HG03097 (cell line): ENCODE measurements at regions not wholly inside any gene's neighbourhood (a gene's known extent, or its start where the extent isn't known, plus 50 kb on each side); places are given as distances from the start of the nearest gene placed in this dataset.
"Not testable (repeated sequence)": the region's sequence is repeated elsewhere in the genome, so short reads cannot be mapped to it uniquely, and the experiment has no call there.

Experiments used
- ATAC-seq: cut with Tn5 transposase; IDR thresholded peaks from one replicate; pipeline ENCODE4 v1.9.1; 2021; ENCODE audit not compliant: unreplicated experiment, low FRiP score

DNA sequence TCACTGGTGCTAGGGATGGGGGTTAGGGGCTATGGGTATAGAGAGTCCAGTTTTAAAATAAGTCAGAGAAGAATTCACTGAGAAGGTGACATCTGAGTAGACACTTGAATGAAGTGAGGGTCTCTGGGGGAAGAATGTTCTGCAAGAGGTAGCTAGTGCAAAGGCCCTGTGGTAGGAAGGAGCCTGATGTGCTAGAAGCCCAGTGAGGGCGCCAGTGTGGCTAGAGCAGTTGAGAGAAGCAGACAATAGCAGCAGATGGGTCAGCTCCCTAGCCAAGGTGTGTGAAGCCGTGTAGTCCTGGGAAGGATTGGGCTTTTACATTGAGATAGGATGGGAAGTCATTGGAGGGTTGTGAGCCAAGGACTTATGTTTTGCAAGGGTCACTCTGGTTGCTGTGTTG lies 105.8 kb upstream of the PELI1 start:
- no peak for ATAC-seq

DNA sequence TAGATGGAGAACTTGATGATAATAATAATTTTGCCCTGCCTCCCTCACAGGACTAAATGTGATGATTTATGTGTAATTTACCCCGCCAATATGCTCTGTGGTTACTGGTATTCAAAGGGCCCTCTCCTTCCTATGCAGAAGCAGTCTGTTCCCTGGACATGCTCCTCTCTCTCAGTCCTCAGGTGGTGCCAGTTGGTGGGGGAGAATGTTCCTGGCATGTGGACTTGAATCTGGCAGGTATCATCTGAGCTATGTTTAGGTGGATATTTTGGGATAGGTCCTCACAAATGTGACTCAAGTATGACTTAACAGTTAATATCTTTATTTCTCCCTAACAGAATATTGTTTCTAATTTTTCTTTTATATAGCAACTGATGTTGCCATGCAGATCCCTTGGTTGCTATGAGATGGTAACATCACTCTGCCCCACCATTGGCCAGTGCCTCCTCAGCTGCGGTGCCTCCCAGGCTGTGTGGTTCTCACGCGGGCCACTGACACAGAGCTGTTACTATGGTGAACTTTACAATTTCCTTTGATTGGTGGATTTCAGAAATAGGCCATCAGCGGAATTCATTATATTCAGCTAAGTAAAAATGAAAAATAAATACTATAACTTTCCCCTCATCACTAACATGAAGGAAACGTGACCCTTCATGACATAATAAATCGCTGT lies 106.7 kb upstream of the PELI1 start:
- no peak for ATAC-seq

DNA sequence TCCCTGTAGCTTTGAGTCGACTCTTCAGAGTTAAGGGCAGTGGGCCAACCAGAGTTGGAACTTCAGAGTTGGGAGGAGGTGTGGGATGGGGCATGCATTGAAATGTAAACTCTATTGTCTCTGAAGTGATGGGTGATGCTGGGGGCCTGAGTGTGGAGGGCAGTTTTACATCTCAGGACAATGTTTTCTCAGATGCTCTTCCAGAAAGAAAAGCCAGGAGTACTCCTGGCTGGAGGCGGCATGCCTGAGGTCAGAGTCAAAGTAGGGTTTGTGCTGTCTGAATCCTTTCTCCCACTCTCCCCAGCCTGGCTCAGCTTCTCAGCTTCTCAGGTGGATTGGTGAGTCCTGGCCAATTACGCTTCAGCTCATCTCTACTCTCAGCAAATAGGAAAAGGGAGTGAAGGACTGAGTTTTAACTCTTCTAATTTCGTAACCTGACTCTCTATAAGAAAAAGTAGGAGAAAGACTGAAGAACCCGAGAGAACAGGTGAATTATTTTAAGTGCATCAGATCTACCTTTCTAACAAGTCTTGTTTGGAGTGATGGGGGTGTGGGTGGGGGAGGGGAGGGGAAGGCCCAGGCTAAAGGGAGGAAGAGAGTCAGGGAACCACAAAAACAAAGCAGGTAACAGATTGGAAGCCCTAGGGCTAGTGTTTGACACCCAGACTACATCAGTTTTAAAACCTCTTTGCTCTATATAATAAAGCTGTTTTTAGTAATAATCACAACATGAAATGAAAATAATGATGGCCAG lies 107.5 kb upstream of the PELI1 start:
- ATAC-seq = no peak

GRCh38 chr2:64252251-64252978 lies 108.2 kb upstream of the PELI1 start:
- not testable (repeated sequence) for ATAC-seq

DNA sequence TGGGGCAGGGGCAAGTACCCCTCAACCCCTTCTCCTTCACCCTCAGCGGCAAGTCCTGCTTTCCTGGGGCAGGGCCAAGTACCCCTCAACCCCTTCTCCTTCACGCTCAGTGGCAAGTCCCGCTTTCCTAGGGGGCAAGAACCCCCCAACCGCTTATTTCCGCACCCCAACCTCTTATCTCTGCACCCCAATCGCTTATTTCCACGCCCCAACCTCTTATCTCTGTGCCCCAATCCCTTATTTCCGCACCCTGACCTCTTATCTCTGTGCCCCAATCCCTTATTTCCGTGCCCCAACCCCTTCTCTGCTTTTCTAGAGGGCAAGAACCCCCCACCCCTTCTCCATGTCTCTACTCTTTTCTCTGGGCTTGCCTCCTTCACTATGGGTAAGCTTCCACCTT lies 109.2 kb upstream of the PELI1 start:
- not testable (repeated sequence) for ATAC-seq

- ATAC-seq = no peak
Measured at GRCh38 chr2:64258566-64258965, 114.3 kb upstream of the PELI1 start.

GRCh38 chr2:64259312-64259711 lies 115.1 kb upstream of the PELI1 start:
- no peak for ATAC-seq

DNA sequence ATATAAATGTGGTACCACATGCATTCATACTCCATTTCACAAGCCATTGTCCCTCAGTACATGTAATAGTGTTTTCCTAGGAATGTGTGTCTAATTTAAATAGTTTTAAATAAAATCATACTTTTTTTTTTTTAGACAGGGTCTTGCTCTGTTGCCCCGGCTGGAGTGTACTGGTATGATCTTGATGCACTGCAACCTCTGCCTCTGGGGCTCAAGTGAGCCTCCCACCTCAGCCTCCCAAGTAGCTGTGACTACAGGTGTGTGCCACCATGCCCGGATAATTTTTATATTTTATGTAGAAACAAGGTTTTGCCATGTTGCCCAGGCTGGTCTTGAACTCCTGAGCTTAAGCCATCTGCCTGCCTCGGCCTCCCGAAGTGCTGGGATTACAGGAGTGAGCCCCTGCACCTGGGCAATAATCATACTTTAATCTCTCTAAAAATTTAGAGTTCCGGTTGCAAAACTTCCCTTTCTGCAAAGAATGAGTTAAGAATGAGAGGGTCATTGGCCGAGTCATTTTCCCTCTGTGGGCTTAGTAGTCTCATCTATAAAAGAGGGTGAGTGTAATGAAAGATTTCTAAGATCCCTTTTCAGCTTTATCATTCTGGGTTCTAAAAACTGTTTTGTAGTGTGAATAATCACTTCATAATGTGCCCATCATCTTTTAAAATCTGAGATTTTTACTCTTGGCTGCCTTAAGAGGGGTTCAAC lies 116.0 kb upstream of the PELI1 start:
- no peak for ATAC-seq

DNA sequence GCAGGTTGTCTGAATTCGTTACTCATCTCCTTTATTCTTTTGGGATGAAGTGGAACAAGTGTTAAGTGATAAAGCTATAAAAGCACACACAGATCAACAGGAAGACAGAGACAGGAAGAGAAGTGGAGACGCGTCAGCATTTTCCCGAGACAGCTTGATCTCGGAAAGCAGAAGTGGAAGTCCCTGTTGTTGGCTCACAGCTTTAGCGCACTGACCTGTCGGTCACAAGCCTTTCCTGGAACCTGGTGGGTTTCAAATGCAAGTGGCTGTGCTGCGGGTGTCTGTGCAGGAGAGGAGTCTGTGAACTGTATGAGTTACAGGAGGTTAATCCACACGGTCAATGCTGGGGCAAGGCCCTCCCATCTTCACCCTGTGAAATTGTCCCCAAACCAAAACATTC lies 116.6 kb upstream of the PELI1 start:
- peak; percentile 91 for ATAC-seq

- no peak for ATAC-seq
Measured at GRCh38 chr2:64262071-64262470, 117.9 kb upstream of the PELI1 start.

- no peak for ATAC-seq
Measured at GRCh38 chr2:64262816-64263215, 118.6 kb upstream of the PELI1 start.

DNA sequence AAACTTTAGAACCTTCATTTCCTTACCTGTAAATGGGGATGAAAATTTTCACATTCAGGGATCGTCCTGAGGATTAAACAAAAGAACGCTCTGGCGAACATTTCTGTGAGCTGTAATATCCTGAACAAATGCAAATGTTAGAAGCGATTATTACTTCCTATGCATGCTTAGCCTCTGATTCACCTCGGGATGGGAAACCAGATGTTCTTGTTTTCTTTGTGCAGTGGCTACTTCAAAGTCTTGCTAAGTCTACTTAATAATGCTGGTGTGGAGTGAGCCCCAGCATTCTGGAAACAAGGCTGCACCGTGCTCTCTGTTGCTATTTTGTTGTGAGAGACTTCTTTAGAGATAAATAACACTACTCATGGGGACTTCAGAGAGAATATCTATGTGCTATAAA lies 119.1 kb upstream of the PELI1 start:
- no peak for ATAC-seq

- no peak for ATAC-seq
Measured at GRCh38 chr2:64267699-64268098, 123.5 kb upstream of the PELI1 start.

DNA sequence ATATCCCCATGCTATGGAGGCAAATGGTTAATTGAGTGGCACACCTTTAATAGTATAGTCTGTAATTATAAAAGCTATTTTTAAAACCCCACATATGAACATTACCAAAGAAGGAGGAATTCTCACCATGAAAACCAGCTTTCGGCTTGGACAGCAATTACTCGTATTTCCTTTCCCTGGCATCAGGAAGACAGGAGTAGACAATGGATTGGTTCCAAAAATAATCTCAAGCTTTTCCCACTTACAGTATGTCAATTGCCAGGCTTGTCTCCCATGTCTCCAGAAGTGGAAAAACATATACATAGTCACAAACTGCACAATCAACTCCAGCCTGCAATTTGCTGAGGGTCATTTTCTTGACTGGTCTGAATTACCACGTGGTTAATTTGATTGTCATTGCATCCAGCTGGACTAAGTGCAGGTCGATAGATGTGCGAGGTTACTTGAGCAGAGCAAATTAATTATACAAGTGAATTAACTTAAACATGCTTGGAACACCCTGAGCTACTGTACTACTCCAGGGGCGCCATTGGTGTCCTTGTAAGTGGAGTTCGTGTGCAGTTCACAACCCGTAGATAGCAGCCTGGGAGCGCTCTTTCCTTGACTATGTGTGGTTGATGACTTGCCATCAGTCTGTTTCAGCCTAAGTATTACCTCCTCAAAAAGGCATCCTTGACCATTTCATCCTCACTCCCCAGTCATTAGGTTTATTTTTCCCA lies 124.3 kb upstream of the PELI1 start:
- no peak for ATAC-seq

DNA sequence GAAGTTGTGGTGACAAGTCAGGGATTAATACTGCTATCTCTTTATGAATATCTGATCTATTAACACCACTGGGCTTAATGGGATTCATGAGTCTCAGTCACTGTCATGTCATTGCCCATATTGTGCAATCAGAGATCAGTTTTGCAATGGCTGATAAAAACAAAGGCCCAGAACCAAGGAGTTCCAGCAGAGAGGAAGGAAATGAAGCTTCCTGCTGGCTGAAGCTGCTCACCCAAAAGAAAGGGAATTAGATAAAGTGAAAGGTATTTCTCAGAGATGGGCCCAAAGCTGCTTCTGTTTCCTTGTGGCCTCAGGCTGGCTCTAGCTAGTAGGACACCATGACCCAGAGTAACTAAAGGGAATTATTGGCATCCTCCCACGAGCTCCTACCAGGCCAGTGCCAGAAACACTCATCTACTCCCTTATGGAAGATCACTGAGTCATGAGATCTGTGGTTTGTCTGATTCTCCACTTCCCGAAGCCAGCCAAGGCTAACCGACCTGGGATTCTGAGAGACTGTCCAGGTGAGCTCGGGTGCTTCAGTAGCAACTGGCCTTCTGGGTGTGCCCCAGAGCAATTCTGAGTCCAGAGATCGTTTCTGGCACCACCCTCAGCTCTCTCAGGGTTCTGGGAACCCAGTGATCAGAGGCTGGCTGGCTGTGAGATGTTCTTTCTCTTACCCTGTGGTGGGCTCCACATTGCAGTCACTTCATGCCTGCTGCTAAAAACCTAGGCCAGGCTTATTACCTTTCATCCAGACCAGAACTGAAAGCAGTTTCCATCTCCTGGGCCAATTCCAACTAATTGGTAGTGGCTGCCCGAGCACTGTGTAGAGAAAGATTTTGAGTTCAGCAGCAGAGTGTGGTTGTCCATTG lies 129.5 kb upstream of the PELI1 start:
- ATAC-seq = no peak

DNA sequence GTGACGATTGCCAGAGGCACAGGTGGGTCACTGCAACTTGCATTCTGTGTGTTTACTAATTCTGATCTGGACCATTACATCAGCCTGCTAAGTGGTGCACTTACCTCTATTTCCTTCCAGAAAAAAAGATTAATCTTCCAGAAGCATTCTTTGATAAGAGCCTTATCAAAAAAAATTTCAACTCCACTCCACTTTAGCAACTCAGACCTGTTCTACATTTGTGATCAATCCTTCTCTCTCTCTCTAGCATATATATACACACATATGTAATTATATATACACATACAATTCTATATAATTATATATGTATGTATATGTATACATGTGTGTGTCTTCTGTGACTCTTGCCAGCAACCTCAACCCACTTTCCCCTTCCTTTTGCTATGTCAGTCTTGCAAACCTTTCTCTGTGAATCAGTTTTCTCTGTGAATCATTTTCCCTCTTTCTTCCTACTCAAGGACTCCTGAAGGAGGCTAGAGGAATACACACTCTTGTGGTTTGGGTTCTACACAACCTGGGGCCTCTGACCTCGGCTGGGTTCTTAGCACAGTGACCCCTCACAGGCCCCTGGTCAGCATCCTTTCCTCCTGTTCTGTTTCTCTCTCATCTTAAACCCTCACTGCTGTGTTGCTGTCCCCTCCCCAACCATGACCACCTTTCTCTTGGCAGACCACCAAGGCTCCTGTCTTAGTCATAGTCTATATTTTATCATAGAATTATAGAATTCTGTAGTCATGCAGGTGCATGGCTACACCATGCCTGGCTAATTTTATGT lies 130.4 kb upstream of the PELI1 start:
- ATAC-seq = no peak

- no peak for ATAC-seq
Measured at GRCh38 chr2:64275174-64275466, 130.9 kb upstream of the PELI1 start.

DNA sequence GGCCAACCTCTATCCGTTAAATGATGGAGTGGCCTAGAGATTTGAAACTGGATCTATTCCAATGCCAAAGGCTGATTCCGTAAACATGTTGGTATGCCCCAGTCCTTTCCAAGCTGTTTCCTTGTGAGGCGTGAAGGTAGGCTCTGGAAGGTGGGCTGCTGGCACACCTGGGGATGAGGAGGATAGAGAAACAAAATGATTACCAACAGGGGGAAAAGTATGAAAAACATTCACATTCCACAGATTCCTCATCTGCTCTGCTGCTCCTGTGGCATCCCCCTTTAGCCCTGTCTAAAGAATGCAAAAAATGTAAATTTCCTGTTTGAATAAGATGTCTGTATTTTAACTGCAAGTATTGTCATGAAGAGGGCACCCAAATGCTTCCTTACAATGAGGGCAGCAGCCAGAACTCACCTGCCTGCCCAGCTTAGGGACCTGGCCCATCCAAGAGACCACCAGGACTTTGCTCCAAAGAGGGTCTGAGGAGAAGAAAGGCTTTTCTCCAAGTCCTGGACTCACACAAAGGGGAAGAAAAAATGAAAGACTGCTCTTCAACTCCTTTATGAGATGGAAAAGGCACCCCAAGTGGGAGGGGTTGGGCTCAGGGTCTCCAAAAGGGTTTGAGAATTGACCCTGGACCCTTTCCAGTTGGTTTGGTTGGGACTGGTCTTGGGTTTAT lies 132.3 kb upstream of the PELI1 start:
- ATAC-seq = no peak
